Gastrocnemius medialis (tissue), 4 donors: ENCODE measurements at regions not wholly inside any gene's neighbourhood (a gene's known extent, or its start where the extent isn't known, plus 50 kb on each side); places are given as distances from the start of the nearest gene placed in this dataset.

Experiments used
- CTCF ChIP-seq, 5 experiments: fragments of 450-650 bp in 3 of 5; fragments of 200-600 bp in 2 of 5; sonication (generic) in 2 of 5; IDR thresholded peaks in 4 of 5; conservative IDR thresholded peaks in 1 of 5; 1 replicate in 4 of 5; 2 replicates in 1 of 5; pipeline ENCODE4 v1.5.1; 2016 to 2019; ENCODE audit warnings: antibody characterized with exemption in 5 of 5, mild to moderate bottlenecking in 3 of 5, moderate library complexity in 3 of 5
- POLR2A ChIP-seq, 2 donors: fragments of 450-650 bp; IDR thresholded peaks; one replicate each; pipeline ENCODE4 v1.6.1; 2017; ENCODE audit warnings: antibody characterized with exemption in 2 of 2, mild to moderate bottlenecking in 2 of 2, moderate library complexity in 2 of 2

- no peak for TF ChIP-seq CTCF (IDR thresholded peaks at IDR 0.05 in 4 of 5, conservative IDR thresholded peaks at IDR 0.05 in 1 of 5)
- no peak for TF ChIP-seq POLR2A (IDR thresholded peaks at IDR 0.05)
Measured at GRCh38 chr2:160592993-160593392, 99.4 kb upstream of the RBMS1 start.
